PFSK-1 (cell line): ENCODE measurements at regions not wholly inside any gene's neighbourhood (a gene's known extent, or its start where the extent isn't known, plus 50 kb on each side); places are given as distances from the start of the nearest gene placed in this dataset.

Experiments used
- FOXP2 ChIP-seq: optimal IDR thresholded peaks from 2 replicates; pipeline ENCODE3; 2011; ENCODE audit warnings: borderline replicate concordance, control low read depth, inconsistent platforms; ENCODE audit not compliant: insufficient read depth; ENCODE audit errors: extremely low read length, extremely low read depth
- POLR2AphosphoS5 ChIP-seq: IDR thresholded peaks from 2 replicates; pipeline ENCODE4 v1.6.1; 2012; ENCODE audit warnings: low read depth, mild to moderate bottlenecking, control low read depth, low read length, moderate library complexity
- REST ChIP-seq, 2 experiments: IDR thresholded peaks; 2 replicates each; pipeline versions ENCODE4 v1.6.1 to v1.8.0; 2011 to 2012; ENCODE audit warnings: low read depth in 2 of 2, low read length in 2 of 2, control low read depth in 1 of 2, inconsistent platforms in 1 of 2, mild to moderate bottlenecking in 1 of 2, moderate library complexity in 1 of 2; ENCODE audit not compliant: insufficient read depth in 1 of 2
- SIN3A ChIP-seq: IDR thresholded peaks from 2 replicates; pipeline ENCODE4 v1.6.1; 2012; ENCODE audit warnings: mild to moderate bottlenecking, low read length, moderate library complexity, borderline replicate concordance; ENCODE audit not compliant: insufficient read depth
- TAF1 ChIP-seq: IDR thresholded peaks from 2 replicates; pipeline ENCODE4 v1.6.1; 2012; ENCODE audit warnings: low read length, control low read depth, borderline replicate concordance; ENCODE audit not compliant: insufficient read depth

DNA sequence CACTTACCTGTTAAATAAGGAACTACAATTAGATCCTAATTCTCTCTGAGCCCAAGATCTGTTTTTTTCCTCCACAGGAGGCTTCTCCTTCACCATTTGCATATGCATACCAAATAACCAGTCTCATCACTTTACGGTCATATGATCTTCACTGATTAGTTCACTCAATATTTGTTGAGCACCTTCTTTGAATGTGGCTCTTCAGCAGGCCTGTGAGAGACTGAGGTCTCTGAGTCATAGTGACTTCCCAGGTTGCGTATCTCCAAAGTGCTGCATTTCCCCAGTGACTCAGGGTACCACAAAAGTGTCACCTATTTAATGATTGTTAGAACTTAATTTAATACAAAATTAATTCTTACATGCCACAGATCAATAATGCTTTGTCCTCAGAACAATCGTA lies 108.8 kb upstream of the TRIB2 start:
- TF ChIP-seq SIN3A (no peak), REST (IDR thresholded peaks at IDR 0.05; ENCODE audit: insufficient read depth in 1 of 2, low read depth in 2 of 2, low read length in 2 of 2) (no peak), TAF1 (no peak), FOXP2 (no peak), POLR2AphosphoS5 (no peak)

GRCh38 chr2:12610314-12610713 lies 106.4 kb upstream of the TRIB2 start:
- TF ChIP-seq SIN3A (no peak), REST (IDR thresholded peaks at IDR 0.05; ENCODE audit: insufficient read depth in 1 of 2, low read depth in 2 of 2, low read length in 2 of 2) (no peak), FOXP2 (no peak), TAF1 (no peak), POLR2AphosphoS5 (no peak)

GRCh38 chr2:12612168-12612567 lies 104.6 kb upstream of the TRIB2 start:
- no peak for TF ChIP-seq FOXP2

DNA sequence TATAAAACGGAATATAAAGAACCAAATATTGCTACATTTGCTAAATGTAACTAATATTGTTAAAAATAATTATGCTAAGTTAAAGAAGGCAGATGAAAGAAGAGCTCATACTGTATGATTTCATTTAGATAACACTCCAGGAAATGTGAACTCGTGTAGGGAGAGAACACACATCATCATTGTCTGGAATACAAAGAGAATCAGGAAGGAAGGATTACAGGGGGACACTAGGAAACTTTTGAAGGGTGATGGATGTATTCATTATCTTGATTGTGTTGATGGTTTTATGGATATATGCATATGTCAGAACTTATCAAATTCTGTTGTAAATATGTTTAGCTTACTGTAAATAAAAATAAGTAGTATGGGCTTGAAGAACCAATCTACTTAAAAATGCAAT lies 104.1 kb upstream of the TRIB2 start:
- TF ChIP-seq REST (IDR thresholded peaks at IDR 0.05; ENCODE audit: insufficient read depth in 1 of 2, low read depth in 2 of 2, low read length in 2 of 2) (no peak), SIN3A (no peak), TAF1 (no peak), FOXP2 (no peak), POLR2AphosphoS5 (no peak)

DNA sequence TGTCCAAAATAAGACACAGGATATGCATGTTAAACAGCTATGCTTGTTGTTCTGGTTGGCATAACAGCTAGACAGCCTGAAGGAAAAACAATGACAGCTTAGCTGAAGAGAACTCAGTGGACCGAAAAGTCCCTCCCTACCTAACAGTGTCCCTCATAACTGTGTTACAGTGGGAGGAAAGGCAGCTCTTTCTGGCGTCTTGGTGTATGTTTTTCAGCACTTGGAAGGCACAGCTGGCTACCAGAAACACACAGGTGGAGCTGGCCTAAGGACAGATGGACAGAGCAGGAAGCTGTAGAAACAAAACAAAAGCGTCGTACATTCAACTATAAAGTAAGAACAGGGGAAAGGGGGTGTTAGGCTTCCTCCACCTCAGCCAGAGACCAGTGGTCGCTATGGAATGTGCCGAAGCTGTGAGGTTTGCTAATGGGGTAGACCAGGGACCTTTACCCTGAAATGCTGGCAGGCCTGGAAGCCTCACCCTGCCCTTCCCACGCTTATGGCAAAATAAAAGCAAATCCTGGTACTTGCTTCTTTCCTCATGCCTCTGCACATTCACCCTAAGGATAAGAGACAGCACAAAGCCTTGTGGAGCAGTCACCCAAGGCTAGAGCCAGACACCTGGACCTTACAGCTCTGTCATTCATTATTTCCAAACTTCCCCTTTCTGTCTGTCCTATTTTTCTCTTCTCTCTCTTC lies 103.5 kb upstream of the TRIB2 start:
- no peak for TF ChIP-seq TAF1
- no peak for TF ChIP-seq FOXP2
- no peak for TF ChIP-seq POLR2AphosphoS5
- TF ChIP-seq SIN3A: no peak
- TF ChIP-seq REST (IDR thresholded peaks at IDR 0.05; ENCODE audit: insufficient read depth in 1 of 2, low read depth in 2 of 2, low read length in 2 of 2): no peak
